K562 (cell line): ENCODE measurements at regions not wholly inside any gene's neighbourhood (a gene's known extent, or its start where the extent isn't known, plus 50 kb on each side); places are given as distances from the start of the nearest gene placed in this dataset.

Experiments used
- ATF1 ChIP-seq, 2 experiments: fragments of 450-650 bp in 1 of 2; IDR thresholded peaks; 2 replicates each; pipeline ENCODE4 v1.6.1; 2016; ENCODE audit warnings: missing compliant biosample characterization in 1 of 2, missing genetic modification characterization in 1 of 2
- CTCF ChIP-seq, 3 experiments: IDR thresholded peaks in 2 of 3; conservative IDR thresholded peaks in 1 of 3; 2 replicates each; pipeline ENCODE4 v1.5.1; 2011 to 2012; ENCODE audit warnings: low read length in 3 of 3, mild to moderate bottlenecking in 3 of 3, control low read depth in 2 of 3, improper control_type of control experiment in 1 of 3, inconsistent platforms in 1 of 3, low read depth in 1 of 3, mixed read lengths in 1 of 3, moderate library complexity in 1 of 3; ENCODE audit not compliant: insufficient read depth in 2 of 3
- CTCFL ChIP-seq: IDR thresholded peaks from 2 replicates; pipeline ENCODE4 v1.6.1; 2011; ENCODE audit warnings: borderline replicate concordance, low read depth, mild to moderate bottlenecking, moderate library complexity, low read length; ENCODE audit not compliant: insufficient read depth, poor library complexity, severe bottlenecking
- DEAF1 ChIP-seq: fragments of 450-650 bp; formaldehyde crosslinking; IDR thresholded peaks from 2 replicates; pipeline ENCODE4 v1.4.0; 2020; ENCODE audit warnings: mild to moderate bottlenecking, moderate library complexity
- HMBOX1 ChIP-seq: sonication (generic); IDR thresholded peaks from 2 replicates; pipeline ENCODE4 v1.6.1; 2016
- MAFK ChIP-seq: IDR thresholded peaks from 2 replicates; pipeline ENCODE4 v1.6.1; 2011; ENCODE audit warnings: low read length, improper control_type of control experiment
- MAZ ChIP-seq, 2 experiments: fragments of 450-650 bp in 1 of 2; sonication (generic) in 1 of 2; formaldehyde crosslinking; IDR thresholded peaks in 1 of 2; conservative IDR thresholded peaks in 1 of 2; 2 replicates each; pipeline versions ENCODE4 v1.4.0 to v1.5.0; 2020; ENCODE audit warnings: mild to moderate bottlenecking in 1 of 2, missing genetic modification reagents in 1 of 2
- MYNN ChIP-seq, 2 experiments: sonication (generic); formaldehyde crosslinking in 1 of 2; IDR thresholded peaks; 2 replicates each; pipeline versions ENCODE4 v1.5.0 to v1.6.1; 2016 to 2020; ENCODE audit warnings: antibody characterized with exemption in 1 of 2, missing genetic modification reagents in 1 of 2
- NUFIP1 ChIP-seq: fragments of 450-650 bp; IDR thresholded peaks from 2 replicates; pipeline ENCODE4 v1.6.1; 2018; ENCODE audit not compliant: partially characterized antibody
- TARDBP ChIP-seq: fragments of 450-650 bp; IDR thresholded peaks from 2 replicates; pipeline ENCODE4 v1.6.1; 2016
- XRCC5 ChIP-seq: fragments of 200-400 bp; formaldehyde crosslinking; IDR thresholded peaks from 2 replicates; pipeline ENCODE4 v1.6.1; 2017; ENCODE audit warnings: low read depth, mild to moderate bottlenecking, low read length
- YY1 ChIP-seq, 3 experiments: IDR thresholded peaks; 2 replicates each; pipeline ENCODE4 v1.6.1; 2011; ENCODE audit warnings: low read length in 2 of 3, mild to moderate bottlenecking in 2 of 3, moderate library complexity in 2 of 3, borderline replicate concordance in 1 of 3, control low read depth in 1 of 3, low read depth in 1 of 3; ENCODE audit not compliant: insufficient read depth in 3 of 3, insufficient replicate concordance in 2 of 3, control insufficient read depth in 1 of 3, insufficient read length in 1 of 3; ENCODE audit errors: extremely low read depth in 1 of 3
- ZFX ChIP-seq: sonication (generic); formaldehyde crosslinking; IDR thresholded peaks from 2 replicates; pipeline ENCODE4 v1.8.0; 2022; ENCODE audit warnings: mild to moderate bottlenecking, missing genetic modification reagents, moderate library complexity
- ZNF24 ChIP-seq: fragments of 450-650 bp; IDR thresholded peaks from 2 replicates; pipeline ENCODE4 v1.6.1; 2016
- TF ChIP-seq, protein P1 (sequence below): conservative IDR thresholded peaks from 2 replicates; pipeline ENCODE4 v1.6.1; 2011; ENCODE audit warnings: low read depth, mild to moderate bottlenecking, low read length; ENCODE audit not compliant: control insufficient read depth
- TF ChIP-seq, protein P2 (sequence below): sonication (generic); formaldehyde crosslinking; IDR thresholded peaks from 2 replicates; pipeline ENCODE4 v1.8.0; 2022; ENCODE audit warnings: missing genetic modification reagents, mild to moderate bottlenecking, moderate library complexity, borderline replicate concordance

- TF ChIP-seq MAFK, result 0 out of 2 replicates have a peak, but pooled peaks have one; percentile 17
- no peak for TF ChIP-seq NUFIP1
- 0 out of 2 replicates have a peak, but pooled peaks have one; percentile 22 for TF ChIP-seq MYNN (IDR thresholded peaks at IDR 0.05)
- no peak for TF ChIP-seq MYNN (CRISPR knock-in tag; IDR thresholded peaks at IDR 0.05)
- TF ChIP-seq YY1 (IDR thresholded peaks at IDR 0.05; ENCODE audit: borderline replicate concordance in 1 of 3, control insufficient read depth in 1 of 3, extremely low read depth in 1 of 3, insufficient read depth in 3 of 3, insufficient read length in 1 of 3, insufficient replicate concordance in 2 of 3, low read depth in 1 of 3, low read length in 2 of 3), result peak; percentile 23 to 79 (median 41)
- TF ChIP-seq ZFX (CRISPR knock-in tag), result peak; percentile 30; the same call in 1 of the 2 replicates
- TF ChIP-seq XRCC5, result 0 out of 2 replicates have a peak, but pooled peaks have one; percentile 51
- TF ChIP-seq ATF1 (CRISPR knock-in tag; IDR thresholded peaks at IDR 0.05), result no peak
- 0 out of 2 replicates have a peak, but pooled peaks have one; percentile 11 for TF ChIP-seq ATF1 (tag; IDR thresholded peaks at IDR 0.05)
- TF ChIP-seq MAZ (CRISPR knock-in tag; conservative IDR thresholded peaks at IDR 0.05 in 1 of 2, IDR thresholded peaks at IDR 0.05 in 1 of 2), result peak; percentile 28 to 72; a peak in 2 of 4 replicates
- peak; percentile 47 for TF ChIP-seq CTCFL
- TF ChIP-seq TARDBP, result 0 out of 2 replicates have a peak, but pooled peaks have one; percentile 35
- TF ChIP-seq CTCF (IDR thresholded peaks at IDR 0.05 in 2 of 3, conservative IDR thresholded peaks at IDR 0.05 in 1 of 3; ENCODE audit: insufficient read depth in 2 of 3, low read depth in 1 of 3, low read length in 3 of 3), result peak; percentile 96 to 97 (median 97)
- TF ChIP-seq, protein P1, sequence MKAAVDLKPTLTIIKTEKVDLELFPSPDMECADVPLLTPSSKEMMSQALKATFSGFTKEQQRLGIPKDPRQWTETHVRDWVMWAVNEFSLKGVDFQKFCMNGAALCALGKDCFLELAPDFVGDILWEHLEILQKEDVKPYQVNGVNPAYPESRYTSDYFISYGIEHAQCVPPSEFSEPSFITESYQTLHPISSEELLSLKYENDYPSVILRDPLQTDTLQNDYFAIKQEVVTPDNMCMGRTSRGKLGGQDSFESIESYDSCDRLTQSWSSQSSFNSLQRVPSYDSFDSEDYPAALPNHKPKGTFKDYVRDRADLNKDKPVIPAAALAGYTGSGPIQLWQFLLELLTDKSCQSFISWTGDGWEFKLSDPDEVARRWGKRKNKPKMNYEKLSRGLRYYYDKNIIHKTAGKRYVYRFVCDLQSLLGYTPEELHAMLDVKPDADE, result no peak
- TF ChIP-seq DEAF1 (CRISPR knock-in tag), result peak; percentile 91
- TF ChIP-seq, protein P2, sequence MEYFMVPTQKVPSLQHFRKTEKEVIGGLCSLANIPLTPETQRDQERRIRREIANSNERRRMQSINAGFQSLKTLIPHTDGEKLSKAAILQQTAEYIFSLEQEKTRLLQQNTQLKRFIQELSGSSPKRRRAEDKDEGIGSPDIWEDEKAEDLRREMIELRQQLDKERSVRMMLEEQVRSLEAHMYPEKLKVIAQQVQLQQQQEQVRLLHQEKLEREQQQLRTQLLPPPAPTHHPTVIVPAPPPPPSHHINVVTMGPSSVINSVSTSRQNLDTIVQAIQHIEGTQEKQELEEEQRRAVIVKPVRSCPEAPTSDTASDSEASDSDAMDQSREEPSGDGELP (CRISPR knock-in tag), result no peak
- peak; percentile 82 for TF ChIP-seq ZNF24
- TF ChIP-seq HMBOX1, result no peak
Measured at GRCh38 chr11:119481021-119481666, 58.2 kb upstream of the THY1 start (continued).
